Endothelial cell of umbilical vein (primary cell): ENCODE measurements at regions not wholly inside any gene's neighbourhood (a gene's known extent, or its start where the extent isn't known, plus 50 kb on each side); places are given as distances from the start of the nearest gene placed in this dataset.

Experiments used
- BruUV-seq: library from RNA; stranded (reverse); fragments of 400-500 nt; replicated peaks from 2 replicates; lab custom pipeline; 2021; lab: Mats Ljungman, UMichigan
- CTCF ChIA-PET: fragments of 300-600, 350-600 bp; sonication (Branson Sonifier 250); formaldehyde crosslinking; loops from one replicate; lab custom pipeline; 2021; ENCODE audit warnings: antibody characterized with exemption, inconsistent platforms; lab: Charles Lee
- POLR2A ChIA-PET: fragments of 300-600, 350-600 bp; sonication (Branson Sonifier 250); formaldehyde crosslinking; loops from one replicate; lab custom pipeline; 2021; ENCODE audit warnings: antibody characterized with exemption, inconsistent platforms; lab: Charles Lee
- DNase-seq: peaks from one replicate; pipeline ENCODE4 v3.0.0-alpha.2; 2011; ENCODE audit warnings: low read depth, low spot score
- FAIRE-seq: peaks from 2 replicates; lab custom pipeline; 2011; peaks lifted over from hg19 to GRCh38; lab: Jason Lieb, UNC
- H2AFZ ChIP-seq: 2 replicates; pipeline ENCODE4 v1.6.0; 2012; ENCODE audit warnings: low read depth, low read length, control low read depth, inconsistent platforms
- H3K27ac ChIP-seq: 2 replicates; pipeline ENCODE4 v1.5.1; 2011; ENCODE audit warnings: low read depth, mild to moderate bottlenecking, control low read depth, low read length, moderate library complexity; ENCODE audit not compliant: insufficient read depth
- H3K27me3 ChIP-seq, 2 experiments: 2 replicates each; pipeline versions ENCODE4 v1.6.0 to v1.6.1; 2011; ENCODE audit warnings: low read length in 2 of 2, mixed read lengths in 1 of 2; ENCODE audit not compliant: control insufficient read depth in 2 of 2, insufficient read depth in 2 of 2
- H3K36me3 ChIP-seq, 2 experiments: 2 replicates in 1 of 2; 3 replicates in 1 of 2; pipeline ENCODE4 v1.5.1; 2011; ENCODE audit warnings: low read length in 2 of 2, mild to moderate bottlenecking in 1 of 2, moderate library complexity in 1 of 2; ENCODE audit not compliant: control insufficient read depth in 2 of 2, insufficient read depth in 2 of 2; ENCODE audit errors: extremely low read depth in 1 of 2
- H3K4me1 ChIP-seq: 3 replicates; pipeline ENCODE4 v1.5.1; 2011; ENCODE audit warnings: mild to moderate bottlenecking, low read length; ENCODE audit not compliant: control insufficient read depth, insufficient read depth; ENCODE audit errors: extremely low read depth
- H3K4me2 ChIP-seq: 2 replicates; pipeline ENCODE4 v1.6.1; 2011; ENCODE audit warnings: low read length, control low read depth, mixed read lengths; ENCODE audit not compliant: insufficient read depth
- H3K4me3 ChIP-seq, 3 experiments: fragments of 200-600 bp in 1 of 3; sonication (generic), shearing (Covaris generic) in 1 of 3; replicated peaks in 1 of 3; 2 replicates each; pipeline ENCODE4 v1.5.1; 2011 to 2016; ENCODE audit warnings: control low read depth in 3 of 3, low read length in 3 of 3, mild to moderate bottlenecking in 2 of 3, inconsistent platforms in 1 of 3, low read depth in 1 of 3, moderate library complexity in 1 of 3; ENCODE audit not compliant: insufficient read depth in 1 of 3
- H3K79me2 ChIP-seq: 2 replicates; pipeline ENCODE4 v1.6.0; 2012; ENCODE audit warnings: low read length, inconsistent platforms; ENCODE audit not compliant: control insufficient read depth, insufficient read depth
- H3K9ac ChIP-seq: replicated peaks from 2 replicates; pipeline ENCODE3; 2011; ENCODE audit warnings: low read length, control low read depth; ENCODE audit not compliant: insufficient read depth; ENCODE audit errors: extremely low read depth
- H3K9me1 ChIP-seq: replicated peaks from 3 replicates; pipeline ENCODE4 v1.6.0; 2011; ENCODE audit warnings: mild to moderate bottlenecking, low read length; ENCODE audit not compliant: control insufficient read depth, insufficient read depth; ENCODE audit errors: extremely low read depth
- H3K9me3 ChIP-seq: replicated peaks from 2 replicates; pipeline ENCODE4 v1.5.1; 2012; ENCODE audit warnings: low read length, inconsistent platforms; ENCODE audit not compliant: control insufficient read depth, insufficient read depth
- H4K20me1 ChIP-seq: replicated peaks from 2 replicates; pipeline ENCODE3; 2011; ENCODE audit warnings: mild to moderate bottlenecking, low read length; ENCODE audit not compliant: control insufficient read depth, insufficient read depth; ENCODE audit errors: extremely low read depth
- EZH2 ChIP-seq: IDR thresholded peaks from 2 replicates; pipeline ENCODE4 v1.6.1; 2012; ENCODE audit warnings: borderline replicate concordance, low read depth, mild to moderate bottlenecking, moderate library complexity, low read length, inconsistent platforms; ENCODE audit not compliant: severe bottlenecking
- FOS ChIP-seq: IDR thresholded peaks from 2 replicates; pipeline ENCODE4 v1.6.1; 2011; ENCODE audit warnings: mild to moderate bottlenecking, low read length, moderate library complexity, borderline replicate concordance; ENCODE audit not compliant: insufficient read depth
- GATA2 ChIP-seq: IDR thresholded peaks from 2 replicates; pipeline ENCODE4 v1.7.0; 2011; ENCODE audit warnings: low read depth, mild to moderate bottlenecking, moderate library complexity, mixed read lengths, low read length; ENCODE audit not compliant: insufficient read length, insufficient read depth
- JUN ChIP-seq: IDR thresholded peaks from 2 replicates; pipeline ENCODE4 v1.6.1; 2011; ENCODE audit warnings: borderline replicate concordance, low read depth; ENCODE audit not compliant: insufficient read length, insufficient read depth
- MAX ChIP-seq: IDR thresholded peaks from 2 replicates; pipeline ENCODE4 v1.6.1; 2011; ENCODE audit not compliant: insufficient read depth, insufficient read length
- MYC ChIP-seq: IDR thresholded peaks from one replicate; pipeline ENCODE4 v1.6.1; 2011; ENCODE audit warnings: mild to moderate bottlenecking, low read depth, low read length
- POLR2AphosphoS5 ChIP-seq: IDR thresholded peaks from 2 replicates; pipeline ENCODE4 v1.6.1; 2012; ENCODE audit warnings: low read depth, mild to moderate bottlenecking, control low read depth, low read length, moderate library complexity; ENCODE audit not compliant: insufficient read depth
- dilution Hi-C: fragments of 300-500 bp; cut with MboI; formaldehyde crosslinking; loops from one replicate; pipeline ENCODE4 v1.15.0; 2019; ENCODE audit warnings: low sequenced_read_pairs; ENCODE audit not compliant: extremely low pct_ligation_motif_present
- intact Hi-C: fragments of 100-400 bp; cut with micrococcal nuclease; formaldehyde crosslinking; loops from one replicate; pipeline ENCODE4 v1.10.0; 2022
- TF ChIP-seq, protein P1 (sequence below), 2 donors: IDR thresholded peaks; 1 replicate in 1 of 2; 2 replicates in 1 of 2; pipeline ENCODE4 v1.5.1; 2011; ENCODE audit warnings: low read length in 2 of 2, mild to moderate bottlenecking in 2 of 2, moderate library complexity in 2 of 2, control low read depth in 1 of 2, inconsistent platforms in 1 of 2, low read depth in 1 of 2; ENCODE audit not compliant: insufficient read depth in 1 of 2; ENCODE audit errors: extremely low read depth in 1 of 2

DNA sequence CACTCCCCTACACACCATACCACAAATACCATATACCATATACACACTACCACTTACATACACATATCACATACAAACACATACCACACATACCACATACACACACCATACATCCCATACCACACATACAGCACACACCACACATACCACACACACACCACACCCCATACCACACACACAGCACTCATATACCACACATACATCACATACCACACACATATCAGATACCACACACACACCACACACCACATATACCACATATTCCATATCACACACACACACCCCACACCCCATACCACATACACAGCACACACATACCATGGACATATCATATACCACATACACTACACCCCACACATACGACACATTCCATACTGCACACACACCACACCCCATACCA is 276.6 kb downstream of the GADD45G start:
- BruUV-seq, result no TSS peak
- POLR2A ChIA-PET, result no interaction called here
- H3K4me3 ChIP-seq, result no peak overlapping the region
- dilution Hi-C loops (no loop called here), intact Hi-C loops (no loop called here)
- H2AFZ ChIP-seq, result no peak overlapping the region
- no peaks in the 10 kb centered on the region for H3K27me3 ChIP-seq
- FAIRE-seq (no peak), DNase-seq (no peak)
- H3K4me2 ChIP-seq, result no peak overlapping the region
- H3K4me1 ChIP-seq, result no peaks in the 10 kb centered on the region
- H3K36me3 ChIP-seq, result no peaks in the 10 kb centered on the region
- no peaks in the 10 kb centered on the region for H3K9me1 ChIP-seq
- no peaks in the 10 kb centered on the region for H3K9me3 ChIP-seq
- H4K20me1 ChIP-seq, result no peaks in the 10 kb centered on the region
- CTCF ChIA-PET, result no interaction called here
- no peak for TF ChIP-seq EZH2
- TF ChIP-seq GATA2, result no peak
- no peak for TF ChIP-seq FOS
- TF ChIP-seq POLR2AphosphoS5, result no peak
- TF ChIP-seq, protein P1, sequence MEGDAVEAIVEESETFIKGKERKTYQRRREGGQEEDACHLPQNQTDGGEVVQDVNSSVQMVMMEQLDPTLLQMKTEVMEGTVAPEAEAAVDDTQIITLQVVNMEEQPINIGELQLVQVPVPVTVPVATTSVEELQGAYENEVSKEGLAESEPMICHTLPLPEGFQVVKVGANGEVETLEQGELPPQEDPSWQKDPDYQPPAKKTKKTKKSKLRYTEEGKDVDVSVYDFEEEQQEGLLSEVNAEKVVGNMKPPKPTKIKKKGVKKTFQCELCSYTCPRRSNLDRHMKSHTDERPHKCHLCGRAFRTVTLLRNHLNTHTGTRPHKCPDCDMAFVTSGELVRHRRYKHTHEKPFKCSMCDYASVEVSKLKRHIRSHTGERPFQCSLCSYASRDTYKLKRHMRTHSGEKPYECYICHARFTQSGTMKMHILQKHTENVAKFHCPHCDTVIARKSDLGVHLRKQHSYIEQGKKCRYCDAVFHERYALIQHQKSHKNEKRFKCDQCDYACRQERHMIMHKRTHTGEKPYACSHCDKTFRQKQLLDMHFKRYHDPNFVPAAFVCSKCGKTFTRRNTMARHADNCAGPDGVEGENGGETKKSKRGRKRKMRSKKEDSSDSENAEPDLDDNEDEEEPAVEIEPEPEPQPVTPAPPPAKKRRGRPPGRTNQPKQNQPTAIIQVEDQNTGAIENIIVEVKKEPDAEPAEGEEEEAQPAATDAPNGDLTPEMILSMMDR (IDR thresholded peaks at IDR 0.05; ENCODE audit: extremely low read depth in 1 of 2, insufficient read depth in 1 of 2, low read depth in 1 of 2, low read length in 2 of 2), result no peak
- no peak for TF ChIP-seq MAX
- no peak for TF ChIP-seq JUN
- TF ChIP-seq MYC, result no peak
- H3K9ac ChIP-seq, result no peak overlapping the region
- H3K79me2 ChIP-seq, result no peaks in the 10 kb centered on the region
- no peak overlapping the region for H3K27ac ChIP-seq
